MM.1S (cell line): ENCODE measurements at regions not wholly inside any gene's neighbourhood (a gene's known extent, or its start where the extent isn't known, plus 50 kb on each side); places are given as distances from the start of the nearest gene placed in this dataset.

Source experiments
- CTCF ChIP-seq: fragments of 300-600 bp; sonication (generic); IDR thresholded peaks from 2 replicates; pipeline ENCODE4 v1.5.1; 2016; ENCODE audit warnings: antibody characterized with exemption, low read length, mixed read lengths
- EZH2 ChIP-seq: fragments of 300-600 bp; sonication (generic); optimal IDR thresholded peaks from 2 replicates; pipeline ENCODE3; 2017; ENCODE audit warnings: low read depth, mild to moderate bottlenecking, antibody characterized with exemption, low read length, mixed read lengths

- TF ChIP-seq CTCF (no peak), EZH2 (no peak)
Measured at GRCh38 chr13:106795847-106796246, 227.9 kb upstream of the ARGLU1 start.
